Osteoblast (primary cell): ENCODE measurements at regions not wholly inside any gene's neighbourhood (a gene's known extent, or its start where the extent isn't known, plus 50 kb on each side); places are given as distances from the start of the nearest gene placed in this dataset.

Experiments
- DNase-seq: peaks from one replicate; pipeline ENCODE4 v3.0.0; 2011; ENCODE audit warnings: low spot score, mixed read lengths; ENCODE audit not compliant: insufficient read length; ENCODE audit errors: missing footprints
- H2AFZ ChIP-seq: 2 replicates; pipeline ENCODE4 v1.6.0; 2011; ENCODE audit warnings: mild to moderate bottlenecking, low read length
- H3K27ac ChIP-seq: 2 replicates; pipeline ENCODE4 v1.5.1; 2011; ENCODE audit warnings: mild to moderate bottlenecking, low read depth, low read length, moderate library complexity
- H3K27me3 ChIP-seq: 2 replicates; pipeline ENCODE4 v1.6.0; 2012; ENCODE audit warnings: mild to moderate bottlenecking, control low read depth, inconsistent platforms, low read length, moderate library complexity; ENCODE audit not compliant: insufficient read depth
- H3K36me3 ChIP-seq: 2 replicates; pipeline ENCODE4 v1.5.1; 2011; ENCODE audit warnings: mild to moderate bottlenecking, low read length, control low read depth, moderate library complexity; ENCODE audit not compliant: insufficient read depth
- H3K4me1 ChIP-seq: 2 replicates; pipeline ENCODE4 v1.5.1; 2011; ENCODE audit warnings: mild to moderate bottlenecking, low read length, control low read depth, moderate library complexity; ENCODE audit not compliant: insufficient read depth
- H3K4me2 ChIP-seq: 2 replicates; pipeline ENCODE4 v1.6.0; 2011; ENCODE audit warnings: mild to moderate bottlenecking, low read length; ENCODE audit not compliant: insufficient read depth
- H3K4me3 ChIP-seq: fragments of 200-600 bp; sonication (generic); 3 replicates; pipeline ENCODE4 v1.5.1; 2012; ENCODE audit warnings: mild to moderate bottlenecking, low read length, inconsistent platforms; ENCODE audit not compliant: insufficient read depth
- H3K79me2 ChIP-seq: 2 replicates; pipeline ENCODE4 v1.6.0; 2012; ENCODE audit warnings: mild to moderate bottlenecking, low read length, control low read depth, inconsistent platforms; ENCODE audit not compliant: insufficient read depth
- H3K9me3 ChIP-seq: 2 replicates; pipeline ENCODE4 v1.5.1; 2011; ENCODE audit warnings: low read depth, low read length, control low read depth
- H4K20me1 ChIP-seq: 2 replicates; pipeline ENCODE4 v1.6.0; 2012; ENCODE audit warnings: mild to moderate bottlenecking, low read length, control low read depth; ENCODE audit not compliant: insufficient read depth
- CTCF ChIP-seq: IDR thresholded peaks from 2 replicates; pipeline ENCODE4 v1.5.1; 2011; ENCODE audit warnings: mild to moderate bottlenecking, low read depth, low read length, moderate library complexity; ENCODE audit errors: extremely low read depth

- Histone ChIP-seq H3K4me3 (no peak overlapping the region), H3K27ac (no peak overlapping the region), H3K27me3 (no peaks in the 10 kb centered on the region), H3K36me3 (no peaks in the 10 kb centered on the region), H3K9me3 (no peaks in the 10 kb centered on the region), H3K79me2 (no peaks in the 10 kb centered on the region), H2AFZ (no peak overlapping the region), H3K4me1 (peaks cover 4% of the 10 kb centered on the region), H3K4me2 (no peak overlapping the region), H4K20me1 (no peaks in the 10 kb centered on the region)
- TF ChIP-seq CTCF = no peak
- no peak for DNase-seq
Observed at GRCh38 chr2:160876029-160876428, 284.2 kb upstream of the TANK start.

GRCh38 chr2:160876765-160877164 is 283.5 kb upstream of the TANK start:
- Histone ChIP-seq H3K36me3 (no peaks in the 10 kb centered on the region), H3K4me1 (no peaks in the 10 kb centered on the region), H3K27me3 (no peaks in the 10 kb centered on the region), H3K9me3 (no peaks in the 10 kb centered on the region), H4K20me1 (no peaks in the 10 kb centered on the region), H3K4me2 (no peak overlapping the region), H3K27ac (no peak overlapping the region), H3K79me2 (no peaks in the 10 kb centered on the region), H2AFZ (no peak overlapping the region), H3K4me3 (no peak overlapping the region)
- no peak for TF ChIP-seq CTCF
- DNase-seq = no peak

GRCh38 chr2:160878618-160879017 is 281.6 kb upstream of the TANK start:
- DNase-seq = no peak
- no peak for TF ChIP-seq CTCF
- H3K27ac ChIP-seq = no peak overlapping the region

GRCh38 chr2:160882906-160883305 is 277.3 kb upstream of the TANK start:
- Histone ChIP-seq H3K4me3 (no peak overlapping the region), H3K9me3 (no peaks in the 10 kb centered on the region), H3K27me3 (no peaks in the 10 kb centered on the region), H3K79me2 (no peaks in the 10 kb centered on the region), H3K4me1 (no peaks in the 10 kb centered on the region), H3K27ac (no peak overlapping the region), H2AFZ (no peak overlapping the region), H3K4me2 (no peak overlapping the region), H4K20me1 (no peaks in the 10 kb centered on the region), H3K36me3 (no peaks in the 10 kb centered on the region)
- DNase-seq = no peak
- no peak for TF ChIP-seq CTCF

More at GRCh38 chr2:160878618-160879017, 281.6 kb upstream of the TANK start:
- no peak overlapping the region for H2AFZ ChIP-seq
- H3K36me3 ChIP-seq = no peaks in the 10 kb centered on the region
- H3K4me1 ChIP-seq = no peaks in the 10 kb centered on the region
- H3K9me3 ChIP-seq = no peaks in the 10 kb centered on the region
- no peaks in the 10 kb centered on the region for H3K79me2 ChIP-seq
- no peaks in the 10 kb centered on the region for H4K20me1 ChIP-seq
- H3K4me3 ChIP-seq = no peak overlapping the region
- H3K27me3 ChIP-seq = no peaks in the 10 kb centered on the region
- no peak overlapping the region for H3K4me2 ChIP-seq
